NCI-H2227 (cell line): ENCODE measurements at regions not wholly inside any gene's neighbourhood (a gene's known extent, or its start where the extent isn't known, plus 50 kb on each side); places are given as distances from the start of the nearest gene placed in this dataset.

Experiments used
- DNase-seq: peaks from one replicate; lab custom pipeline; 2025; ENCODE audit not compliant: unreplicated experiment; lab: John Stamatoyannopoulos, UW

GRCh38 chr5:167608390-167609272, 682.8 kb upstream of the WWC1 start:
- no peak for DNase-seq

- DNase-seq, result no peak
Measured at GRCh38 chr5:167614294-167615021, 677.0 kb upstream of the WWC1 start.

GRCh38 chr5:167616043-167616890, 675.2 kb upstream of the WWC1 start:
- no peak for DNase-seq

- DNase-seq, result no peak
Measured at GRCh38 chr5:167623354-167623753, 668.1 kb upstream of the WWC1 start.

- no peak for DNase-seq
Measured at GRCh38 chr5:167624053-167624452, 667.4 kb upstream of the WWC1 start.

- no peak for DNase-seq
Measured at GRCh38 chr5:167626341-167627123, 664.9 kb upstream of the WWC1 start.

GRCh38 chr5:167629634-167630033, 661.8 kb upstream of the WWC1 start:
- no peak for DNase-seq

GRCh38 chr5:167631191-167631590, 660.3 kb upstream of the WWC1 start:
- DNase-seq, result no peak

GRCh38 chr5:167633114-167633513, 658.3 kb upstream of the WWC1 start:
- no peak for DNase-seq

GRCh38 chr5:167633931-167634341, 657.5 kb upstream of the WWC1 start:
- no peak for DNase-seq

GRCh38 chr5:167634432-167634831, 657.0 kb upstream of the WWC1 start:
- no peak for DNase-seq

GRCh38 chr5:167638816-167639215, 652.6 kb upstream of the WWC1 start:
- no peak for DNase-seq

GRCh38 chr5:167639273-167639672, 652.2 kb upstream of the WWC1 start:
- DNase-seq, result no peak

- DNase-seq, result no peak
Measured at GRCh38 chr5:167639766-167640165, 651.7 kb upstream of the WWC1 start.

GRCh38 chr5:167642181-167642580, 649.3 kb upstream of the WWC1 start:
- no peak for DNase-seq

- DNase-seq, result no peak
Measured at GRCh38 chr5:167642779-167643517, 648.5 kb upstream of the WWC1 start.

- DNase-seq, result no peak
Measured at GRCh38 chr5:167643631-167644280, 647.7 kb upstream of the WWC1 start.

- DNase-seq, result no peak
Measured at GRCh38 chr5:167644619-167645018, 646.8 kb upstream of the WWC1 start.

- DNase-seq, result no peak
Measured at GRCh38 chr5:167649471-167649870, 642.0 kb upstream of the WWC1 start.
